NCI-H446 (cell line): ENCODE measurements at regions not wholly inside any gene's neighbourhood (a gene's known extent, or its start where the extent isn't known, plus 50 kb on each side); places are given as distances from the start of the nearest gene placed in this dataset.
"Not testable (repeated sequence)": the region's sequence is repeated elsewhere in the genome, so short reads cannot be mapped to it uniquely, and the experiment has no call there.

Source experiments
- DNase-seq, 2 experiments: peaks; one replicate each; lab custom pipeline; 2025; lab: John Stamatoyannopoulos, UW

DNA sequence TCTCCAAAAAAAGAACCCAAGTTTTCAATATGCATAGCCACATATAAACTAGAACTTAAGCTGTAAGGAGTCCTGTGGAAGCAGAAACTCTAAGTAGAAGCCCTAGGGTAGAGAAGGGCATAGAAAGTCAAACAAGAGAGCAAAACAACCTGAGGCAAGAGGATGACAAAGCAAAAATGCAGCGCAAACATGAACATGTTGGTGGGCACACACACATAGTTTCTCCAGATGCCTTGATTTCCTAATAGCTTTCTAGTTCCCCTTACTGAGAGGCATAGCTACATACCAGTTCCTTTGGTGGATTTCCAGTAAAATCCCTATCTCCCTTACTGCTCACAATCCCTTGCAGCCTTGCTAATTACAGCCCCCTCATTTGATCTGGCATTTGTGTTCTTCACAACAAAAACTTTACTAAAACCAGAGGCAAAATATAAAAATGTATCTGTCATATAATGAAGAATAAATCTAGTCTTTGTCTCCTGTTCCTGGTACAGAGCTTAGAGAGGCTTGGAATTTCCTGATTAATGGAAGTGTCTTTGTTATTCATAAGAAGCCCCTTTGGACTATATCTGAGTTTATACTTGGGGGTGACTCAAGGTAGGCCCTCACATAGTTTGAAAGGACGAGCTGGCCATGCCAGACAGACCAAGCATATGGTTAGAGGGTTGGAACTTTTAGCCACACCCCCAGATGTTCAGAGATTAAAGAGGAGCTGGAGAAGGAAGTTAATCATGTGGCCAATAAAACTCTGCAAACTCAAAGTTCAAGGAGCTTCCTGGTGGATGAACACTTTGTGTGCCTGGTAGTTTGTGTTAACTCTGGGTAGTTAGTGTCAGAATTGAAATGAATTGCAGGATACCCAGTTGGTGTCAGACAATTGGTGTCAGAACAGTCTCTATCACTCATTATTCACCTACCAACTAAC, 52.7 kb upstream of the ZCCHC13 start:
- DNase-seq, result no peak

DNA sequence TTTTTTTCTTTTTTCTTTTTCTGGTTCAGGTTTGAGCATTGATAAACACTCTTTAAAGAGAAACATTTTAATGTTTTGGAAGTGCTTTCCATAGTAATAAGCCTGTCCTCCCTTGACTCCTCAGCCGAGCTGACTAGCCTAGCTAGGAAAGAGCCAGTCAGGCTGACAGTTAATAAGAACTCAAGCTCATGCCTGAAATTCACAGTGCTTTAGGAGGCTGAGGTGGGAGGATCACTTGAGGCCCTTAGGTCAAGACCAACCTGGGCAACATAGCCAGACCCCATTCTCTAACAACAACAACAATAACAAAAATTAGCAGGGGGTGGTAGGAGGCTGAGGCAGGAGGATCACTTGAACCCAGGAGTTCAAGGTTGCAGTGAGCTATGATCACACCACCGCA, 53.4 kb upstream of the ZCCHC13 start:
- DNase-seq, result no peak

DNA sequence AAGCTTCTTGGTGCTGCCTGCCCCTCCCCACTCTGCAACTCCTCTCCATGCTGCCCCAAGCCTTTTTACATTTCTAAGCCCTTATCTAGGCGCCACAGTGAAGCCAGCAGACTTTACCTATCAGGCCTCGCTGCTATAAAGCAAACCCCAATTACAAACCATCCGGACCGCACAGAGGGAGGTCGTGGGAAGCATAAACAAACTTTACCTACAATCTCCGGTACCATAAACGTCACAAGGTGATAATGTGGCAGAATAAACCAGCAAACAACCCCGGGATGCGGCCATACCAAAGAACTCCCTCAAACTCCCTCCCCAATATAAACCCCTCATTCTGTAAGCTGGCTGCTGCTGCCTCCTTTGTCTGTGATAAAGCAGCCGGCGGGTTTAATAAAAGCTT, 54.0 kb upstream of the ZCCHC13 start:
- DNase-seq, result no peak

DNA sequence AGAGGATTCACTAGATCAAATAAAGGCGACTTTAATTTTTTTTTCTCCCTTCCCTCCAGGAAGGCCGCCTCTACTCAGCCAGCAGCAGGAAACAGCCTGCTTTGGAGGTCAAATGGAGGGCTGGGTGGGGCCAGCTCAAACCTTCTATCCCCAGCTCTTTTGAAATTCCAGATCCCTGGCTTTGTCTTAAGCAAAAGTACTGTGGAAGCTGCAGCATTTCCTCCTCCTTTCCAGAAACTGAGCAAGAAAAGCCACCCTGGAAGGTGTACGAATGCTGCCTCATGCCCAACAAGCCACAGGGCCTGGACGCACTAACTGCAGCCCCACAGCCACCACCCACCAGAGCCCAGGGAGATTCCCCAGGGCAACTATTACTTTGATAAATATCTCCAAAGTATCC, 55.1 kb upstream of the ZCCHC13 start:
- DNase-seq, result no peak

DNA sequence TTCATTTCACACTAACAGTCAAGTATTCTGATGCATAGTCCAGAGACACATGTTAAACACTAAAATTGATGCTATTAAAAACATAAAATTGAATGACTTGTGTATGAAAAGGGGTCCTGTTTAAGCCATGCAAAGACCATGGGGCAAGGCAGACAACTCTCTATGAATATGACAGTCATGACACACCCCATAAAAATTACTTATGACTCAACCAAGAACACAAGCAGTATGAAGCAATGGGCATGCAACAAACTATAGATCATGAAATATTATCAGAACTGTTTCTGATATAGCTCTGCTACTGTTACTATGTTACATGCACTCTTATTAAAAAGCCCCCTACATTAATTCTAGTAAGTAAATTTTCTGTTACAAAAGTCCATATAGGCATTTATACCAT, 57.5 kb upstream of the ZCCHC13 start:
- DNase-seq, result no peak

DNA sequence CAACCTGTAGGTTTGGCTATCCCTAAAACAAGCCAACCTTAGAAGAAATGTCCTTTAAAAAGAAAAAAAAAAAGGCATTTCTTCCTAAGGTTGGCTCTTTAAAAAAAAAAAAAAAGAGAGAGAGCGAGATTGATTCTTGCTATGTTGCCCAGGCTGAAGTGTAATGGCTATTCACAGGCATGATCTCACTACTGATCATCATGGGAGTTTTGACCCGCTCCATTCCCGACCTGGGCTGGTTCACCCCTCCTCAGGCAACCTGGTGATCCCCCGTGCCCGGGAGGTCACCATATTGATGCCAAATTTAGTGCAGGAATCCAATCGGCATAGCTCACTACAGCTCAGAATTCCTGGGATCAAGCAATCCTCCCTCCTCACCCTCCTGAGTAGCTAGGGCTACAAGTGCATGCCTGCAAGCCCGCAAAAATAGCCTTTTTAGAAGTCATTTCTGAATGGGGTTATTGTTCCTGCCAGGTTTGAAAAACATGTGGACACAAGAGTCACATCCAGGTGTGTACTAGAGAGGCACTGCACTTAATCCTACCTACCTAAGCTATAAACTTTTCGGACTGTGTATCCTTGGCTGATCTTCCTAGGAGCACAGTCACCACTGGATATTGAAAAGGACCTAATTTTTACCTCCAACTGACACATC, 61.4 kb upstream of the ZCCHC13 start:
- DNase-seq, result no peak

DNA sequence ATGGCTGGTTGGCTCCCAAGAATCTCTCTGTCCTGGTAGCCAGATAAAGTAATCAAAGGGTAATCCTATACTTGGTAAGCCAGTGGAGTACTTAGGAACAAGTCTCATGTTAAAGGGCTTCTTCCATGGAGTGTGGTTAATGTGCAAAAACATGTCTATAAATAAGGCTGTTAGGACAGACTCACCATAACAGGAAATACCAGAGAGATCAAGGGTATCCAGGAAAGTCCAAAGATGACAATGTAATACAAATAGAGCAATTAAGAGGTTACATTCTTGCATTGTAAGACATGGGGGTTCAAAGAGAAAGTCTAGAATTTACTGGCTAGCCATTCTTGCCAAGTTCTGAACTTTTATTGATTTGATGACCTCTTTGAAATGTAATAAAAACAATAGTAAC, 61.9 kb upstream of the ZCCHC13 start:
- DNase-seq, result no peak

DNA sequence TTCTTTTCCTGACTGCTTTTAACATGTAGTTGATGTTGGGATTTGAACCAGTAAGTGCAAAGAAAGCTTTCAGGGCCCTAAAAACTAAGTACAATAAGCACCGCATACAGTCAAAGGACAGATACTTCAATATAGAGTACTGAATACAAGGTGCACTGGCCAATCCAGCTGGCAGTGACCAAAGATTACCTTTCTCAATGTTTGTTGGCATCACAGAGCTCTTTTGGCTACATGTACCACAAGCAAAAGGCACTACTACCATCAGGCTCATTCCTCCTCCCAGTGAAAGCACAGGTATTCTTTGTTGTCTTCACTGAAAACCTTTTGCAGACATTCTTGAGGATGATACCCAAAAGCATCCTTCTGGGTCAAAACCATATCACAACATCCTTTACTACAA, 65.2 kb upstream of the ZCCHC13 start:
- no peak for DNase-seq

DNA sequence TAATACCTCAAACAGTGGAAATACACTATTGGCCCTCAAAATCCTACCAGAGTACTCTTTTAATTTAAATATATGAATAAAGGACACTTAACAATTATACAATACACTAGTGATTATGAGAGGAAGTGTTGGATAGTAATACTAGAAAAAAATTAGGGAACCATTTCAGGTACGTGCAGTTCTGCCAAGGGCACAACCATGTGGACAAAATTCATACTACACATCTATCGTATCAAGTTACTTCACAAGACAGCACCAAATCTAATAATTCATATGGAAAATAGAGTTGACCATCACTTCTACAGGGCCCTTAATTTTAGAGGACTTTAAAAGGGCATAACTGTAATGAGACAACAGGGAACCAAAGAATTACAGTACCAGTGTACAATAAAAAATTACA, 69.2 kb upstream of the ZCCHC13 start:
- DNase-seq, result no peak

DNA sequence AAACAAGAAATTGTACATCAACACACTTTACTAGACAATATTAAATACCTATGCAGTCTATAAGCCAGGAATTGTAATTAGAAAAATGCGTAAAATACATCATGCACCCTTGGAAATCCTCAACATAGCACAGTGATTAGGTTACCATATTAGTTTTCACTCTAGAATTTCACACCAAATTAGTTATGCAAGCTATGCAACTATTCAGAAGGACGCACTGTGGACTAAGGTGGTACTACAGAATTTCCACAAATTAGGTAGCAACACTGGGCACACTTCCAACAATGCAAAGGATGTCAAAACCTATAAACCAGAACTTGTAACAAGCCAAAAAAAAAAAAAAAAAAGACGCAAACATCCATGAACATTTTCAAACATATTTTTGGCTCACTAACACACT, 71.1 kb upstream of the ZCCHC13 start:
- peak in 1 of 2 experiments; percentile 7 for DNase-seq

DNA sequence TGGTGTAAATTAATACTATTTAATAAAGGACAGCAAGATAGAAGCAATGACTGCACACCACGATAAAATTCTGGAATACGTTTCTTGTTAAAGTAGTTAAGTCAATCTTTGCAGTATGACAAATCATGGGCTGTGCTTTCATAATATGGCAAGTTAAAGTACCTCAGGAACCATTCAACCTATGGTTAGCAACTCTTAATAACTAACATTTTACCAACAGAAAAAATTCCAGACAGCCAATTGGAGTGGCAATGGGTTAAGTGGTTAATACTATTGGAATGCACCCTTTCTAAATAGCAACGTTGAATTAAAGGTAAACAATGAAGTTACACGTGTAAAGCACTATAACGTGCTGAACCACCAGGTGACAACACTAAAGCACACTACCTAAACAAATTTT, 72.4 kb upstream of the ZCCHC13 start:
- no peak for DNase-seq

DNA sequence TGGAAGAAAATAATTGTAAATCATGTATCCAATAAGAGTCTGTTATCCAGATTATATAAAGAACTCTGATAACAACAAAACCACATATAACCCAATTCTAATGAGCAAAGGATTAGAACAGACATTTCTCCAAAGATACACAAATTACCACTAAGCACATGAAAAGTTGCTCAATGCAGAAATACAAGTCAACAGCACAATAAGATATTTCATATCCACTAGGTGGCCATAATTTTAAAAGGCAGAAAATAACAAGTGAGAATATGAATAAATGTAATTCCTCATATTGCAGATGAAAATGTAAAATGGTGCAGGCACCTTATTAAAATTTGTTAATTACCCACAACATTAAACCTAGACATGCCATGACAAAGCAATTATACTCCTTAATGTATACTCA, 73.9 kb upstream of the ZCCHC13 start:
- no peak for DNase-seq

DNA sequence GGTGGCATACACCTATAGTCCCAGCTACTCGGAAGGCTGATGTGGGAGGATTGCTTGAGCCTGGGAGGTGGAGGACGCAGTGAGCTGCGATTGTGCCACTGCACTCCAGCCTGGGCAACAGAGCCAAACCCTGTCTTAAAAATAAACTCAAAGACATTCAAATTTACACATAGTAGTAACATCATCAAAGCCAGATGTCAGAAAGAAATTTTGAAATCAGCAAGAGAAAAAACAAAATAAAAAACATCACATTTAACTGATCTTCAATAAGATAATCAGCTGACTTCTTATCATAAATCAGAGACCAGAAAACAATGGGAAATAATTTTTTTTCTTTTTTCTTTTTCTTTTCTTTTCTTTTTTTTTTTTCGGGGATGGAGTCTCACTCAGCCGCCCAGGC, 78.9 kb upstream of the ZCCHC13 start:
- no peak for DNase-seq

DNA sequence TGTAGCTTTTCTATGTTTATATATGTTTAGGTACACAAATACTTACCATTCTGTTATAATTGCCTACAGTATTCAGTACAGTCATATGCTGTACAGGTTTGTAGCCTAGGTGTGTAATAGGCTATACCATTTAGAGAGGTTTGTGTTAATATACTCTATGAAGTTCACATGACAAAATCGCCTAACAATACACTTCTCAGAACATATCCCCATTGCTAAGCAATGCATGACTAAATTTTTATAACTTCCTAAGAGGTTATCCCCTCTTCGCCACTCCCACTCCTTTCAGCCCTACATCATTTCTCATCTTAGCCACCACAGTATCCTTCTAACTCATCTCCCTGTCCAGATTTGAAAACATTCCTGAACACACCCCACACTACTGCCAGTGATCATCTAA, 83.7 kb upstream of the ZCCHC13 start:
- DNase-seq, result no peak

DNA sequence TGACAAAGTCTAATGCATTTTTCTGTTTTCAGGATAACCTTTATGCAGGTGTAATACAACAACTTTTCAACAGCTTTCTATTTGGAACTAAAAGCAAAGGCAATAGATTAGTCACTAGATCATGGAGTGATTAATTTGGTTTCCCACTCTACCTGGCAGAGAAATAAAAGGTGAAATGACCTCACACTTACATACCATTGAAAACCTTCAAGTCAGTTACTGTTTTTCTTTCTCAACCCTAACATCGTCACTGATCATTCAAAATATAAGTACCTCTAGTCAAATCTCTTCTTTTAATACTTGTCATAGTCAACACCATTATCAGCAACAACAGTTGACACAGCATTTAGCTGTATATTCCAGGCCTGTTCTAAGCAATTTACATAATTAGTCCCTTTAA, 85.1 kb upstream of the ZCCHC13 start:
- no peak for DNase-seq

DNA sequence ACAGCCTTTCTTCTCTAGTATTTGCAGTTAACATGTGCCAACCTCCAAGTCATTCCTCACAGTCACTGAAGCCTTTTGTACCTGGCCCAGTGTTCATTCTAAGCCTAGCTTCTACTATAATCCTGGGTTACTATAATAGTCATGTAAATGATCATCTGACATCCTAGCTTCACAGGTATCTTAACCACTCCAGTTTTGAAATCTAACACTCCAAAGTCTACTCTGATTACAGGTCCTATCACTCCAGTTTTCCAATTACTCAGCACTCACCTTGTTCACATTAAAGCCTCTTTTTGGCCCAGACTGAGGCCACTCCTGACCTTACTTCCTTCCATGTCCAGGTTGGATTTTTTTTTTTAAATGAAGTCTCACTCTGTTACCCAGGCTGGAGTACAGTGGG, 87.6 kb upstream of the ZCCHC13 start:
- DNase-seq, result no peak

DNA sequence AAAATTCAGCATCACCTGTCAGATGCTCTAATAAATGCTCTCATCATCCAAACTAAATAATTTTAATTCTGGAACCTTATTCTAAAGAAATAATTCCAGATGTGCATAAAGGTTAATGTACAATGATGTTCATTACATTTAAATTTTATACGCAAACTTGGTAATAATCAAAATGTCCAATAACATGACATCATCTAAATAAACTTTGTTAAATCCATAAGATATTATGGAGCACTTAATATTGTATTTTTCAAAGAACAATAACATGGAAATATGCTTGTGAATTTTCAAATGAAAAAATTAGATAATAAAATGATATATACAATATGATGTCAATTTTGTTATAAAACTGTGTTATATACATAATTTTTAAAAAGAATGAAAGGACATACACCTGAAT, 92.1 kb upstream of the ZCCHC13 start:
- DNase-seq, result no peak

DNA sequence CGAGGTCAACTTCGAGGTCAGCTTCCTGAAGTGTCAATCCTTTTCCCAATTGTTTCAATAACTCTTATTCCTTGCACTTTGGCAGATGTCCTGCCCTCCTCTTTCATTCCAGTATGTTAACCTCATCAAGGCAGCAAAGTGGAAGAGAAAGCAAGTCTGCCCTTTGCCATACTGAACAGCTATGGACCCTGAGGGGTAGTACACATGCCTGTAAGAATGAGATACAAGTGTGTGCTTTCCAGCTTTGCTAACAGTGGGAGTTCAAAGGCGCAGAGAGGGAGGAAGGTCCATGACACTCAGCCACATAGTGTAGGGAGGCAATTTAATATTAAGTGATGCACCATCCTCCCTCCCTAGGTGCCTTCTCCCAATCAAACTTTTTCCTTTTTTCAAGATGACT, 96.4 kb upstream of the ZCCHC13 start:
- DNase-seq, result no peak

DNA sequence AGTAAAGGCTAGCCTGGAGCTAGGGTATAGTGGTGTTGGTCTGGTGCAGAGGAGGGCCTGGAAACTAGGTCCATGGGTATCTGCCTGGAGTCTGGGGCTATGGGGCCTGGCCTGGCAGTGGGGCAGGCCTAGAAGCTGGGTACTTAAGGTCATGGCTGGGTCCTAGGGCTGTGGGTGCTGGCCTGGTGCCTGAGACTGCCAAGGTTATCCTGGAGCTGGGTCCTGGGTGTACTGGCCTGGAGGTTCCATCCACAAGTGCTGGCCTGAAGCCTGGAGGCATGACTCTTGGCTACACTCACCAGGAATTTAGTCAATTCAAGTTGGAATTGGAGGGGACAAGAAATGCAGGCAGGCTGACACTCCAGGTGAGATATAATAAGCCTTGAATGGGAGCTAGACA, 108.4 kb upstream of the ZCCHC13 start:
- DNase-seq, result no peak

DNA sequence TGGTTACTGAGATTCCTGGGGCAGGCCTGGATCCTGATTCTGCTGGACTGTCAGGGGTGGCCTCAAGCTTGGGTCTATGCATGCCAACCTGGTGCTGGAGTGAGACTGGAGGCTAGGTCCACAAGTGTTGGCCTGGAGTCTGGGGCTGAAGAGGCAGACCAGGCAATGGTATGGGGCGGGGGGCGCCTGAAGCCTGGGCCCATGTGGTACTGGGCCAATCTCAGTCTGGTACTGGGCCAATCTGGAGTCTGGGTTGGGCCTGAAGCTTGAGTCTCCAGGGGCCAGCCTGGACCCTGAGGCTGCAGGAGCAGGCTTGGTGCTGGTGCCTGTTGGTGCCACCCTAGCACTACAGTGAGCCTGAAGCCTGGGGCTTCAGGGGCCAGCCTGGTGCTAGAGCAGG, 108.9 kb upstream of the ZCCHC13 start:
- DNase-seq, result no peak

DNA sequence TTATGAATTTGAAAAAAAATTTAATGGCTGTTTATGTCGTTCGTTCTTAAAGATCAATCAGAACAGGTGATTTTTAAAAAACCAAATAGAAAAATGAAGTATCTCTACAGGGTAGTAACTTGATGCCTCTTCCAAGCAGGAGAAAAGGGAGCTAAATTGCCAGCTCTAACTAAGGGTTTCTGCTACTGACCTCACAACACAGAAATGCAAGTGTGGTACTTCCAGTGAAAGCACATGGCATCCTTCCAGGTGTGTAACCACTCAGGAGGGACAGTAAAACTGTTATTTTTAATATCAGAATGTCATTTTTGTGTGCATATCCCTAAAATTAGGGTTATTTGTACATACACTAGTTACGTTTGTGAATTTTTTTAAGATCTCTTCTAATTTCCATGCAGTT, 116.8 kb upstream of the ZCCHC13 start:
- DNase-seq, result no peak

DNA sequence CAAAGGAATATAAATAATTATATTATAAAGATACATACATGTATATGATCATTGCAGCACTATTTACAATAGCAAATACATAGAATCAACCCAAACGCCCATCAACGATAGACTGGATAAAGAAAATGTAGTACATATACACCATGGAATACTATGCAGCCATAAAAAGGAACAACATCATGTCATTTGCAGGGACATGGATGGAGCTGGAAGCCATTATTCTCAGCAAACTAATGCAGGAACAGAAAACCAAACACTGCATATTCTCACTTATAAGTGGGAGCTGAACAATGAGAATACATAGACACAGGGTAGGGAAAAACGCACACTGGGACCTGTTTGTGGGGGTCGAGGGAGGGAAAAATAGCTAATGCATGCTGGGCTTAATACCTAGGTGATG, 120.9 kb upstream of the ZCCHC13 start:
- DNase-seq, result not testable (repeated sequence)

DNA sequence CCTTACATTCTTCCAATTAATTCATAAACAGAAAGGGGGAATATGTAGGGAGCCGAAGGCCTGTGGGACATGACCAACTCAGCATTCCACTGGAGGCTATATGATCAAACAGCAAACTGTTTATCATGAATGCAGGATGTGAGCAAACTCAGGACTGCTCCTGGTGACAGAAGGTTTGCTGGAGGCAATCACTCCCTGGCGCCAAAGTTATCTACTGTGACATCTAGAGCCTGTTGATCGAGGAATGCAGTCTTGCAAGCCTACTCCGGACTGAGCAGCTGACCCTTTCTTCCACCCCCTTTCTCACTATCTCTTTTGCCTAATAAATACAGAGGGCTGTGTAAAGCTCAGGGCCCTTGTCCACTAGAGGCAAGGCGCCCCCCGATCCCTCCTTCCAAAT, 122.0 kb upstream of the ZCCHC13 start:
- not testable (repeated sequence) for DNase-seq

DNA sequence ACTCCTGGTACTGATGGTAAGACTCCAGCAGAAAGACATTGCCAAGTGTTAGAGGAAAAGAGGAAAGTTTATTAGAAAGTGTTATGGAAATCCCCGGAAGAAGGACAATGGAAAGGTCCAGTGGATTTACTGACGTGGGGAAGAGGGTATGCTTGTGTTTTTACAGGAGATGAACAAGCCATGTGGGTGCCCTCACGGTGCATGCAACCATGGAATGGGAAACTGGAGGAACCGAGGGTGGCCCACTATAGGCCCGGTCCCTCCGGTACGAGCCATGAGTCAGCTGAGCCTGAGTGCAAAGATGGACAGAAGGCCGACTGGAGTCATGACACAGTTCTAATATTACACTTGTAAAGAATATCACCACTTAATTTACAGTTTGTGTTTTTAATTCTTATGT, 123.3 kb upstream of the ZCCHC13 start:
- no peak for DNase-seq
